ENCODE measurements at regions not wholly inside any gene's neighbourhood (a gene's known extent, or its start where the extent isn't known, plus 50 kb on each side); places are given as distances from the start of the nearest gene placed in this dataset.

DNA sequence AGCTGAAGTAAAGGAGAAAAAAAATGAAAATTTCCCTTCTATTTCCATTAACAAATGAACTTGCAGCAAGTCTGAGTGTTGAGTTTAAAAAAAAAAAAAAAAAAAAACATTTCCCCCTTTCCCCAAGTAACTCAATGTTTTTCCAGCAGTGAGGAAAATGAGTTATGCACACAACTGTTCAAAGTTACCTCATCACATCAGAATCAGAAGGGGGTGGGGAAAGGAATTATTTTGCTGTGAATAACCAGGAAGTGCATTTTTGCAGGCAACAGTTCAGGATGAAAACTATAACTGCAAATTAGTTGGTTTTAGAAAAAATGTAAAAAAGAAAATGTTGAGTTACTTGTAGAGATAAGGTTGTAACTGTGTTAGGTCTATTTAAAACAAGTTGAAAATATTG lies 568.9 kb upstream of the CITED2 start:
- Mint-ChIP-seq H3K4me1 (ENCODE audit: low read depth, unreplicated experiment) (peaks cover 20% of the 10 kb centered on the region), H3K4me3 (ENCODE audit: unreplicated experiment) (no peak overlapping the region), H3K27me3 (ENCODE audit: unreplicated experiment) (no peaks in the 10 kb centered on the region), H3K9me3 (ENCODE audit: unreplicated experiment) (no peaks in the 10 kb centered on the region), H3K27ac (ENCODE audit: unreplicated experiment) (no peak overlapping the region), H3K36me3 (ENCODE audit: unreplicated experiment) (no peaks in the 10 kb centered on the region)
- DNase-seq, result no peak
- TF ChIP-seq, protein P1, sequence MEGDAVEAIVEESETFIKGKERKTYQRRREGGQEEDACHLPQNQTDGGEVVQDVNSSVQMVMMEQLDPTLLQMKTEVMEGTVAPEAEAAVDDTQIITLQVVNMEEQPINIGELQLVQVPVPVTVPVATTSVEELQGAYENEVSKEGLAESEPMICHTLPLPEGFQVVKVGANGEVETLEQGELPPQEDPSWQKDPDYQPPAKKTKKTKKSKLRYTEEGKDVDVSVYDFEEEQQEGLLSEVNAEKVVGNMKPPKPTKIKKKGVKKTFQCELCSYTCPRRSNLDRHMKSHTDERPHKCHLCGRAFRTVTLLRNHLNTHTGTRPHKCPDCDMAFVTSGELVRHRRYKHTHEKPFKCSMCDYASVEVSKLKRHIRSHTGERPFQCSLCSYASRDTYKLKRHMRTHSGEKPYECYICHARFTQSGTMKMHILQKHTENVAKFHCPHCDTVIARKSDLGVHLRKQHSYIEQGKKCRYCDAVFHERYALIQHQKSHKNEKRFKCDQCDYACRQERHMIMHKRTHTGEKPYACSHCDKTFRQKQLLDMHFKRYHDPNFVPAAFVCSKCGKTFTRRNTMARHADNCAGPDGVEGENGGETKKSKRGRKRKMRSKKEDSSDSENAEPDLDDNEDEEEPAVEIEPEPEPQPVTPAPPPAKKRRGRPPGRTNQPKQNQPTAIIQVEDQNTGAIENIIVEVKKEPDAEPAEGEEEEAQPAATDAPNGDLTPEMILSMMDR (IDR thresholded peaks at IDR 0.05; ENCODE audit: partially characterized antibody, unreplicated experiment), result no peak

- no peak for DNase-seq
- H3K4me1 Mint-ChIP-seq (ENCODE audit: low read depth, unreplicated experiment), result peaks cover 20% of the 10 kb centered on the region
- H3K27me3 Mint-ChIP-seq (ENCODE audit: unreplicated experiment), result no peaks in the 10 kb centered on the region
- H3K36me3 Mint-ChIP-seq (ENCODE audit: unreplicated experiment), result no peaks in the 10 kb centered on the region
- TF ChIP-seq, protein P1 (IDR thresholded peaks at IDR 0.05; ENCODE audit: partially characterized antibody, unreplicated experiment), result no peak
- H3K4me3 Mint-ChIP-seq (ENCODE audit: unreplicated experiment), result no peak overlapping the region
- no peaks in the 10 kb centered on the region for H3K9me3 Mint-ChIP-seq (ENCODE audit: unreplicated experiment)
- no peak overlapping the region for H3K27ac Mint-ChIP-seq (ENCODE audit: unreplicated experiment)
Measured at GRCh38 chr6:139942331-139942730, 567.9 kb upstream of the CITED2 start.

GRCh38 chr6:139941826-139942225 lies 567.4 kb upstream of the CITED2 start:
- no peaks in the 10 kb centered on the region for H3K36me3 Mint-ChIP-seq (ENCODE audit: unreplicated experiment)
- TF ChIP-seq, protein P1 (IDR thresholded peaks at IDR 0.05; ENCODE audit: partially characterized antibody, unreplicated experiment), result no peak
- H3K27me3 Mint-ChIP-seq (ENCODE audit: unreplicated experiment), result no peaks in the 10 kb centered on the region
- H3K4me3 Mint-ChIP-seq (ENCODE audit: unreplicated experiment), result no peak overlapping the region
- peaks cover 20% of the 10 kb centered on the region for H3K4me1 Mint-ChIP-seq (ENCODE audit: low read depth, unreplicated experiment)
- no peak for DNase-seq
- no peaks in the 10 kb centered on the region for H3K9me3 Mint-ChIP-seq (ENCODE audit: unreplicated experiment)
- no peak overlapping the region for H3K27ac Mint-ChIP-seq (ENCODE audit: unreplicated experiment)

GRCh38 chr6:139940741-139941729 lies 566.6 kb upstream of the CITED2 start:
- H3K4me1 Mint-ChIP-seq (ENCODE audit: low read depth, unreplicated experiment), result peaks cover 20% of the 10 kb centered on the region
- H3K36me3 Mint-ChIP-seq (ENCODE audit: unreplicated experiment), result no peaks in the 10 kb centered on the region
- no peak overlapping the region for H3K27ac Mint-ChIP-seq (ENCODE audit: unreplicated experiment)
- TF ChIP-seq, protein P1 (IDR thresholded peaks at IDR 0.05; ENCODE audit: partially characterized antibody, unreplicated experiment), result no peak
- H3K4me3 Mint-ChIP-seq (ENCODE audit: unreplicated experiment), result no peak overlapping the region
- DNase-seq, result no peak
- H3K9me3 Mint-ChIP-seq (ENCODE audit: unreplicated experiment), result no peaks in the 10 kb centered on the region
- H3K27me3 Mint-ChIP-seq (ENCODE audit: unreplicated experiment), result no peaks in the 10 kb centered on the region

Data from glutamatergic neuron (in vitro differentiated cells).